H7 (cell line): ENCODE measurements at regions not wholly inside any gene's neighbourhood (a gene's known extent, or its start where the extent isn't known, plus 50 kb on each side); places are given as distances from the start of the nearest gene placed in this dataset.

Source experiments
- DNase-seq: peaks from one replicate; pipeline ENCODE4 v3.0.0; 2012
- H3K27me3 ChIP-seq: 2 replicates; pipeline ENCODE4 v1.6.0; 2011; ENCODE audit warnings: mild to moderate bottlenecking, low read length; ENCODE audit not compliant: control insufficient read depth, insufficient read depth
- H3K36me3 ChIP-seq: replicated peaks from 2 replicates; pipeline ENCODE4 v1.5.1; 2011; ENCODE audit warnings: low read length; ENCODE audit not compliant: control insufficient read depth, insufficient read depth
- H3K4me3 ChIP-seq: 2 replicates; pipeline ENCODE4 v1.5.1; 2011; ENCODE audit warnings: low read depth, mild to moderate bottlenecking, control low read depth, low read length, moderate library complexity; ENCODE audit not compliant: insufficient read depth

- Histone ChIP-seq H3K4me3 (no peak overlapping the region), H3K36me3 (no peaks in the 10 kb centered on the region), H3K27me3 (no peaks in the 10 kb centered on the region)
- DNase-seq, result no peak
Observed at GRCh38 chr3:178405531-178405930, 130.7 kb upstream of the KCNMB2 start.

- Histone ChIP-seq H3K36me3 (no peaks in the 10 kb centered on the region), H3K27me3 (no peaks in the 10 kb centered on the region), H3K4me3 (no peak overlapping the region)
- no peak for DNase-seq
Observed at GRCh38 chr3:178406206-178406605, 130.0 kb upstream of the KCNMB2 start.

- no peaks in the 10 kb centered on the region for H3K27me3 ChIP-seq
- no peak for DNase-seq
- H3K4me3 ChIP-seq, result no peak overlapping the region
- no peaks in the 10 kb centered on the region for H3K36me3 ChIP-seq
Observed at GRCh38 chr3:178415384-178415783, 120.9 kb upstream of the KCNMB2 start.

GRCh38 chr3:178417736-178418135 lies 118.5 kb upstream of the KCNMB2 start:
- Histone ChIP-seq H3K27me3 (no peaks in the 10 kb centered on the region), H3K36me3 (no peaks in the 10 kb centered on the region), H3K4me3 (no peak overlapping the region)
- no peak for DNase-seq

GRCh38 chr3:178419071-178419470 lies 117.2 kb upstream of the KCNMB2 start:
- no peaks in the 10 kb centered on the region for H3K27me3 ChIP-seq
- no peak overlapping the region for H3K4me3 ChIP-seq
- DNase-seq, result no peak
- no peaks in the 10 kb centered on the region for H3K36me3 ChIP-seq

- no peaks in the 10 kb centered on the region for H3K27me3 ChIP-seq
- no peak for DNase-seq
Observed at GRCh38 chr3:178420033-178420432, 116.2 kb upstream of the KCNMB2 start.

GRCh38 chr3:178421069-178421468 lies 115.2 kb upstream of the KCNMB2 start:
- DNase-seq, result no peak
- Histone ChIP-seq H3K36me3 (no peaks in the 10 kb centered on the region), H3K4me3 (no peak overlapping the region), H3K27me3 (no peaks in the 10 kb centered on the region)

More at GRCh38 chr3:178420033-178420432, 116.2 kb upstream of the KCNMB2 start:
- Histone ChIP-seq H3K36me3 (no peaks in the 10 kb centered on the region), H3K4me3 (no peak overlapping the region)

GRCh38 chr3:178422406-178422805 lies 113.8 kb upstream of the KCNMB2 start:
- H3K27me3 ChIP-seq, result no peaks in the 10 kb centered on the region
- H3K36me3 ChIP-seq, result no peaks in the 10 kb centered on the region
- no peak for DNase-seq
- H3K4me3 ChIP-seq, result no peak overlapping the region

GRCh38 chr3:178428037-178428436 lies 108.2 kb upstream of the KCNMB2 start:
- DNase-seq, result no peak
- Histone ChIP-seq H3K36me3 (no peaks in the 10 kb centered on the region), H3K4me3 (no peak overlapping the region), H3K27me3 (no peaks in the 10 kb centered on the region)

GRCh38 chr3:178434206-178434805 lies 101.9 kb upstream of the KCNMB2 start:
- H3K36me3 ChIP-seq, result no peaks in the 10 kb centered on the region
- DNase-seq, result peak; percentile 13
- H3K4me3 ChIP-seq, result no peak overlapping the region
- H3K27me3 ChIP-seq, result no peaks in the 10 kb centered on the region

GRCh38 chr3:178435575-178435974 lies 100.7 kb upstream of the KCNMB2 start:
- H3K27me3 ChIP-seq, result no peaks in the 10 kb centered on the region
- no peak for DNase-seq
- no peaks in the 10 kb centered on the region for H3K36me3 ChIP-seq
- H3K4me3 ChIP-seq, result no peak overlapping the region

GRCh38 chr3:178436773-178437172 lies 99.5 kb upstream of the KCNMB2 start:
- DNase-seq, result peak; percentile 39
- Histone ChIP-seq H3K27me3 (no peaks in the 10 kb centered on the region), H3K36me3 (no peaks in the 10 kb centered on the region), H3K4me3 (no peak overlapping the region)

- H3K27me3 ChIP-seq, result no peaks in the 10 kb centered on the region
- no peak overlapping the region for H3K4me3 ChIP-seq
- H3K36me3 ChIP-seq, result no peaks in the 10 kb centered on the region
- no peak for DNase-seq
Observed at GRCh38 chr3:178437236-178437635, 99.0 kb upstream of the KCNMB2 start.

- peak; percentile 28 for DNase-seq
- no peaks in the 10 kb centered on the region for H3K36me3 ChIP-seq
- H3K27me3 ChIP-seq, result no peaks in the 10 kb centered on the region
- no peak overlapping the region for H3K4me3 ChIP-seq
Observed at GRCh38 chr3:178439504-178439903, 96.7 kb upstream of the KCNMB2 start.

GRCh38 chr3:178440043-178440442 lies 96.2 kb upstream of the KCNMB2 start:
- H3K27me3 ChIP-seq, result no peaks in the 10 kb centered on the region
- H3K4me3 ChIP-seq, result no peak overlapping the region
- no peak for DNase-seq
- H3K36me3 ChIP-seq, result no peaks in the 10 kb centered on the region

GRCh38 chr3:178443634-178444033 lies 92.6 kb upstream of the KCNMB2 start:
- Histone ChIP-seq H3K36me3 (no peaks in the 10 kb centered on the region), H3K27me3 (no peaks in the 10 kb centered on the region), H3K4me3 (no peak overlapping the region)
- DNase-seq, result no peak
